ENCODE measurements at regions not wholly inside any gene's neighbourhood (a gene's known extent, or its start where the extent isn't known, plus 50 kb on each side); places are given as distances from the start of the nearest gene placed in this dataset.

DNA sequence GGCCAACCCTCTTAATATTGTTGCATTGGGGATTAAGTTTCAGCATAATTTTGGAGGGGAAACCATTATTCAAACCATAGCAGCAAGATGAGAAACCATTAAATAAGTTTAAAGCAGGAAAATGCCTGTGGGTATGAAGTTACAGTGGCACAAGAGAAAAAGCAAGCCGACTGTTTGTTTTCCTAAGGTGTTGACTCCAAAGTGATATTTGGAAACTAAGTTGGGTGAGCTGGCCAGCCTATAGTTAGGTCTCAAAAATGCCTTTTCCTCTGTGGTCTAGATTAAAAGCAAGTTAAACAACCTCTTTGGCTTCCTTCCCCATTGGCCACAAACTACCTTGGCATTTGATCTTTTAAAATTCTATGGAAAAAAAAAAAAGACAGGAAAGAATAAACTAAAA, 419.8 kb upstream of the AZI2 start:
- no peak for ATAC-seq
- intact Hi-C loops (cut with DNase I): no loop called here
- DNase-seq (ENCODE audit: missing footprints): no peak

DNA sequence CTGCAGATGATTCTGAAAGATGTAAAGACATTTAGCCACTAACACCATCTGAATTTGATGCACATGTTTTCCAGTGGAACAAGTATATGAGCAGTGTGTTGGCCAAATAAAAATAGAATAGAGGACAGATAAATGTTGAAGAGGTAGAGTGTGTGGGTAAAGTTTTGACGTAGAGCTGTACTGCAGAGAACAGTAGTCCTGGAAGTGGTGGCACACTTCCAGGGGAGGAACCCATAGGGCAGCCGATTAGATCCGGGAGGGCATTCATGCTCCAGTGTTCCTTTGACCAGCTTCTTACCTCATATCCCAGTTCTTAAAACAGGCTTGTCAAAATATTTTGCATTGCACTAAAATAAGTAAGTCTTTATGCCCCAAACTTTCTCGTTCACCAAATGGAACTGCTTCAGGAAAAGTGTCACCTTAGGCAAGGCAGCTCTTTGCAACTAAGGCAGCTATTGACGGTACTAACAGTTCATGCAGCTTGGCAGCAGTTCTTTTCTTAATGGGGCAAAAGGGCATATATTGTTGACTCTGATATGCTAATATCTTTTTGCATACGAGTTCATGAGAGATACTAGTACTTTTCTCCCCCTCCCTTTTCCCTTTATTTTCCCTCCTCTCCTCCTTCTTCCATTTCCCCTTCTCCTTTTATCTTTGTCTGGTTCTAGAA, 429.3 kb upstream of the AZI2 start:
- intact Hi-C loops (cut with DNase I): loop anchor here (1.0 kb wide), 1 partner anchor 32 kb away; no protein-coding TSS in a partner anchor
- ATAC-seq (peak; percentile 88), DNase-seq (ENCODE audit: missing footprints) (no peak)

- no peak for DNase-seq (ENCODE audit: missing footprints)
- intact Hi-C loops (cut with DNase I): loop anchor here (5.0 kb wide), 1 partner anchor 113 kb away; no protein-coding TSS in a partner anchor
- peak; percentile 35 for ATAC-seq
Observed at GRCh38 chr3:28780480-28780879, 431.9 kb upstream of the AZI2 start.

GRCh38 chr3:28781053-28781452, 432.4 kb upstream of the AZI2 start:
- intact Hi-C loops (cut with DNase I): loop anchor here (5.0 kb wide), 1 partner anchor 114 kb away; no protein-coding TSS in a partner anchor
- DNase-seq (ENCODE audit: missing footprints) (no peak), ATAC-seq (no peak)

DNA sequence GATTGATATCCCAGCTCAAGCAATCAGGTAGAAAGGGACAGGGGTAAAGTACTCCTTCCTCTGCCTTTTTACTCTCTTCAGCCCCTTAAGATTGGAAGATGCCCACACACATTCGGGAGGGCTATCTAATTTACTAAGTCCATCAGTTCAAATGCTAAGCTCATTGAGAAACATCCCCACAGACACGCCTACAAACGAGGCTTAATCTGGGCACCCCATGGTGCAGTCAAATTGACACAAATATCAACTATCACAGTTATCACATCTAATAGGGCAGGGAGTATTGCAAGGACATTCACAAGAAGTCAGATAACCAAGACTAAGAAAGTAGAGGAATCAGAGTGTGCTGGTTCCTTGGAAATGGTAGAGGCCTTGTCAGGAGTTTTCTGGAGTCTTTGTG, 437.8 kb upstream of the AZI2 start:
- ATAC-seq: no peak
- no peak for DNase-seq (ENCODE audit: missing footprints)
- intact Hi-C loops (cut with DNase I): no loop called here

- ATAC-seq (no peak), DNase-seq (ENCODE audit: missing footprints) (no peak)
- intact Hi-C loops (cut with DNase I): no loop called here
Observed at GRCh38 chr3:28788571-28788970, 439.9 kb upstream of the AZI2 start.

- intact Hi-C loops (cut with DNase I): no loop called here
Observed at GRCh38 chr3:28791713-28792255, 443.2 kb upstream of the AZI2 start.

GRCh38 chr3:28792604-28793003, 444.0 kb upstream of the AZI2 start:
- DNase-seq (ENCODE audit: missing footprints) (no peak), ATAC-seq (no peak)
- intact Hi-C loops (cut with DNase I): no loop called here

More at GRCh38 chr3:28791713-28792255, 443.2 kb upstream of the AZI2 start:
- DNase-seq (ENCODE audit: missing footprints): no peak
- ATAC-seq: no peak

DNA sequence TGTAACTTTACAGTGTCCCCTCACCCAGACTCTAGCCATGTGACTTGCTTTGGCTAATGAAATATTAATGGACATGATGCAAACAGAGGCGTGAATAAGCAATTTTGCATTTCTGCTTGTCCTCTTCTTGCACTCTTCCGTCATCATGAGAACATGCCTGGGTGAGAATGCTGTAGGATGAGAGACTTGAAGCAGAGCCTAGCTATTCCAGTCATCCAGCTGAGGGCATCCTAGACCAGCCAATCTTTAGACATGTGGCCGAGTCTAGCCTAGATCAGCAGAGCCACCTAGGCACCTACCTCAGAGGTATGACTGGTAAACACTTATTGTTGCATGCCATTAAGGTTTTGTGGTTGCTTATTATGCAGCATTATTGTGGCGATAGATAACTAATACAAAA, 450.5 kb upstream of the AZI2 start:
- DNase-seq (ENCODE audit: missing footprints): no peak
- no peak for ATAC-seq
- intact Hi-C loops (cut with DNase I): no loop called here

- intact Hi-C loops (cut with DNase I): no loop called here
- no peak for DNase-seq (ENCODE audit: missing footprints)
- no peak for ATAC-seq
Observed at GRCh38 chr3:28800203-28800602, 451.6 kb upstream of the AZI2 start.

DNA sequence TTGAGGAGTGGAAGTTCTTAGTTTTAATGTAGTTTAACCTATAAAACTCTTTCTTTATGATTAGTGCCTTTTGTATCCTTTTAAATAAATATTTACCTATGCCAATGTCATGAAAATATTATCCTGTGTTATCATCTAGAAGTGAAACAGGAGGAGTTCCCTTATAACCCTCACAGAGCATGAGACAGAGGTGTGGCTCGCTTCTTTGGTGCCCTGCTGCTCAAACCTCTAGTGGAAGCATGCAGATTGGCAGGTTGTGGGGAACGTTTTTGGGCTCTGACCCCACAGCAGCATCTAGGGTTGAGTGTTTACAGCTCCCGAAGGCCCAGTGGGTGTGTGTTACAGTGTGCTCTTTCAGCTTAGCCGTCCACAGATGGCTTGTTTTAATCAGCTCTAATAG, 459.4 kb upstream of the AZI2 start:
- intact Hi-C loops (cut with DNase I): no loop called here
- ATAC-seq: no peak

DNA sequence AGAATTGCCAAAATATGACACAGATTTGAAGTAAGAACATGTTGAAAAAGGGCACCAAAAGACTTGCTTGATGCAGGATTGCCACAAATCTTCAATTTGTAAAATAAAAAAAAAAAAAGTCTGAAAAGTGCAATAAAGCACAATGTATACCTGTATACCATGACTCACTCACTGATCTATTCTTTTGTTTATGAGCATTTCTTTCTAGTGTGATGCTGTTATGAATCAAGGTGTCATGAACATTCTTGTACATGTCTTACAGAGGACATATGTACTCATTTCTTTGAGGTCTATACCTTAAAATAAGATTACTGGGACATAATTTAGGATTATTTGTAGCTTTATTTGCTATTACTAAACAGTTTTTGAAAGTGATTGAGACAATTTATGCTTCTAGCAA, 464.9 kb upstream of the RBMS3 start:
- DNase-seq (ENCODE audit: missing footprints) (no peak), ATAC-seq (no peak)
- intact Hi-C loops (cut with DNase I): no loop called here

More for the DNA sequence above, 459.4 kb upstream of the AZI2 start:
- DNase-seq (ENCODE audit: missing footprints): no peak

DNA sequence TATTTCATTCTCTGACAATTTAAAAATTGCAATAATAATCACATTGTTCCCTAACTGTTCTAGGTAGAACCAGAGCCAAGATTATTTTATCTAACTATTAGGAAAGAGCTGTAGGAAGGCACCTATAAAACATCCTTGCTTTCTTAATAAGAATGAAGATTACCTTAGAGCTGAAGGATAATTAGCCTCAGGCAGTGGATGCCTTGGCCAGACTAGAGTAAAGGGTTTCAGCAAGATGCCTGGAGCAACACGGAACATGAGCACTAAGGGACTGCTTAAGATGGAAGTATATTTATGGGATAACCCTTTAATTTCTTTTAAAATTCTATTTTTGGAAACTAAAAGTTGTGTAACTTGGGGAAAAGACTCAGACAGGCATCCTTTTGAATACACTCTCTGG, 456.6 kb upstream of the RBMS3 start:
- intact Hi-C loops (cut with DNase I): no loop called here
- ATAC-seq (no peak), DNase-seq (ENCODE audit: missing footprints) (no peak)

DNA sequence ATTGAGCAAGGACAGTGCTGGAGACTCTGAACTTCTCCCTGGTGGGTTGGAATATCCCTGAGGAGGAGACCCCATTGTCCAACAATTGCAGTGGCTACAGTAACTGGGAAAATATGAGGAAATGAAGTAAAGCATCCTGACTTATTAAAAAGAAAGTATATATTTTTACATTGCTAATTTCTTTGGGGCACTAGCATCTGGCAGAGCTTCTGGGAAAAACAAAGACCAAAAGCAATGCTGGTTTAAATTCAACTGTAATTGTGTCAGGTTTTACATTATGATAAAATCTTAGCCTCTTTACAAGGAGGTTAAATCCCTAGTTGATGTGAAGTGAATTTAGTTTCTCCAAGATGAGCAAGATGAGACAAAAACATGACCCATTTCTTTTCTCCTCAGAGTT, 454.0 kb upstream of the RBMS3 start:
- DNase-seq (ENCODE audit: missing footprints) (no peak), ATAC-seq (no peak)
- intact Hi-C loops (cut with DNase I): no loop called here

DNA sequence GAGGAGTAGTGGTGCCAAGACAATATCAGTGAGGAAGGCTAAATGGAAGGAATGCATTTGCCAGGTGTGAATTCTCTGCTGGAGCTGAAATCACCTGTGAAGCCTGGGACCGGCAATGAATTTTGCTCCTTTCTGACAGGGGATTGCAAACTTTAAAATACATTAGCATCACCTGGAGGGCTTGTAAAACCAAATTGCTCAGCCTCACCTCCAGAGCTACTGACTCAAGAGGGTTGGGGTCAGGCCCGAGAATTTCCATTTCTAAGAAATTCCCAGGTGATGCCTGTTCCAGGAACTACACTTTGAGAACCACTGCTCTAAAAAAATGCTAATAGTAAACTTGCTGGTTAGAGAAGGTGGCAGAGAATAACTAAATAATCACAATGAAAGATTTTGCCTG, 445.6 kb upstream of the RBMS3 start:
- intact Hi-C loops (cut with DNase I): no loop called here
- DNase-seq (ENCODE audit: missing footprints): no peak
- no peak for ATAC-seq

- intact Hi-C loops (cut with DNase I): no loop called here
- DNase-seq (ENCODE audit: missing footprints) (peak; percentile 37), ATAC-seq (no peak)
Observed at GRCh38 chr3:28835751-28836150, 445.1 kb upstream of the RBMS3 start.

- DNase-seq (ENCODE audit: missing footprints) (no peak), ATAC-seq (no peak)
- intact Hi-C loops (cut with DNase I): no loop called here
Observed at GRCh38 chr3:28836199-28836598, 444.7 kb upstream of the RBMS3 start.

DNA sequence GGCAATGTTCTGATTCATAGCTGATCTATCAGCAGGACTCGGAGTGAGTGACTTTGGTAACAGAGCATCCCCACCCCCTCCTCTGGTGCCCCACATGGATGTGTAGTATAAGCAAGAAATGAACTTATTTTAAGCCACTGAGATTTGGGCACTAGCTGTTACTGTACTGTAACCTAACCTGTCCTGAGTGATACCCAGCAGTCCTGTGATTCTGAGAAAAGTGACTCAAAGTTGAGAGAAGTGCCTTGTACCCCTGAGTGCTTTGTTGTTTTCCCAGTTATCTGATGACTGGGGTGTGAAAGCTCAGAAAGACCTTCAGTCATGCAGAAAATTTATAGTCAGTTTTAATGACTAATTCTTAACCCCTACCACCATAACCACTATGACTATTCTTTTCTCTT, 439.9 kb upstream of the RBMS3 start:
- intact Hi-C loops (cut with DNase I): no loop called here
- no peak for ATAC-seq
- no peak for DNase-seq (ENCODE audit: missing footprints)

GRCh38 chr3:28841441-28841840, 439.4 kb upstream of the RBMS3 start:
- intact Hi-C loops (cut with DNase I): no loop called here
- ATAC-seq (no peak), DNase-seq (ENCODE audit: missing footprints) (no peak)

GRCh38 chr3:28844298-28845005, 436.4 kb upstream of the RBMS3 start:
- DNase-seq (ENCODE audit: missing footprints) (no peak), ATAC-seq (no peak)
- intact Hi-C loops (cut with DNase I): no loop called here
